Duodenal mucosa (tissue), 2 donors: ENCODE measurements at regions not wholly inside any gene's neighbourhood (a gene's known extent, or its start where the extent isn't known, plus 50 kb on each side); places are given as distances from the start of the nearest gene placed in this dataset.

Experiments
- H3K27ac ChIP-seq: one replicate; pipeline ENCODE4 v1.7.0; 2013; ENCODE audit warnings: low read depth, low read length
- H3K27me3 ChIP-seq, 2 donors: one replicate each; pipeline ENCODE4 v1.7.0; 2013; ENCODE audit warnings: low read length in 2 of 2, control low read depth in 1 of 2; ENCODE audit not compliant: insufficient read depth in 2 of 2, control insufficient read depth in 1 of 2
- H3K36me3 ChIP-seq, 2 donors: one replicate each; pipeline ENCODE4 v1.7.0; 2013; ENCODE audit warnings: low read length in 2 of 2, control low read depth in 1 of 2; ENCODE audit not compliant: insufficient read depth in 2 of 2, control insufficient read depth in 1 of 2
- H3K4me1 ChIP-seq, 2 donors: one replicate each; pipeline ENCODE4 v1.7.0; 2013; ENCODE audit warnings: low read length in 2 of 2, control low read depth in 1 of 2; ENCODE audit not compliant: insufficient read depth in 2 of 2, control insufficient read depth in 1 of 2
- H3K4me3 ChIP-seq, 2 donors: one replicate each; pipeline ENCODE4 v1.7.0; 2013; ENCODE audit warnings: low read length in 2 of 2, low read depth in 1 of 2
- H3K9ac ChIP-seq, 2 donors: one replicate each; pipeline ENCODE4 v1.7.0; 2013; ENCODE audit warnings: low read length in 2 of 2, low read depth in 1 of 2
- H3K9me3 ChIP-seq, 2 donors: one replicate each; pipeline ENCODE4 v1.7.0; 2013; ENCODE audit warnings: low read length in 2 of 2, control low read depth in 1 of 2; ENCODE audit not compliant: control insufficient read depth in 1 of 2

DNA sequence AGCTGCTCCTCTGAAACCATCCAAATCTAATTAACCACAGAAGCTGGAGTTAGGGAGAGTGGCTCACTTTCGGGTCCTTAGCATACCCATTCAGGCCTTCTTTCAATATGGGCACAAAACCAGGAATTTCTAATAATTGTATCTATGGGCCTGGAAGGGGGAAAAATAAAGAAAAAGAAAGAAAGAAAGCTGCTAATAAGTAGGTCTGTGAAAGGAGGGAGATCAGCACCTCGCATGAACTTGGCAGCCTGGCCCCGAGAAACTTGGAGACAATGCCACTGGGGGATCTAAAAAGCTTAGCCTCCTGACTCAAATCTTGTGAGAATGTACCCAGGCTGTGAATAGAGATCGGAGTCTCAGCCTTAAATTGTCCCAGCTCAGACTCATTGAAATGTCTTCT lies 252.1 kb upstream of the SLC14A2 start:
- H3K27me3 ChIP-seq, result no peaks in the 10 kb centered on the region
- no peak overlapping the region for H3K9ac ChIP-seq
- H3K9me3 ChIP-seq, result no peaks in the 10 kb centered on the region
- no peak overlapping the region for H3K27ac ChIP-seq
- peaks cover 16 to 18% of the 10 kb centered on the region in 2 donors for H3K4me1 ChIP-seq
- H3K4me3 ChIP-seq, result no peak overlapping the region
- H3K36me3 ChIP-seq, result no peaks in the 10 kb centered on the region

DNA sequence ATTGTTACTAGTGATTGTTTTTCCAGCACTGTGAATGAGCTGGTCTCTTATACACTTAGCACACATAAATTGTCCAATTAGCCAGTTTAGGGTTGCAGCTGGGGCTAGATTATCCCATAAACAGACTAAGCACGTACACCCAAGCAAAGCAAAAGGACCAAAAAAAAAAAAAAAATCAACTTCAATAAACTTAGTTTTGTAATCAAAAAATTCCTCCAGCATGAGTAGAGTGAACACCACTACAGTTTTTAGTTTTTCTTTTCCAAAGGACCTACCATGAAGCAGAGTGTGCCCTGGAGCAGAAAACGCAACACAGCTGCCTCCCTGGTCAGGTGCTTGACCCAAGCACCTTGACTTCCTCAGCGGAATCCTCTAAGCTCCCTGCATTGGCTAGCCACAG lies 249.4 kb upstream of the SLC14A2 start:
- Histone ChIP-seq H3K27me3 (no peaks in the 10 kb centered on the region), H3K27ac (no peak overlapping the region)

DNA sequence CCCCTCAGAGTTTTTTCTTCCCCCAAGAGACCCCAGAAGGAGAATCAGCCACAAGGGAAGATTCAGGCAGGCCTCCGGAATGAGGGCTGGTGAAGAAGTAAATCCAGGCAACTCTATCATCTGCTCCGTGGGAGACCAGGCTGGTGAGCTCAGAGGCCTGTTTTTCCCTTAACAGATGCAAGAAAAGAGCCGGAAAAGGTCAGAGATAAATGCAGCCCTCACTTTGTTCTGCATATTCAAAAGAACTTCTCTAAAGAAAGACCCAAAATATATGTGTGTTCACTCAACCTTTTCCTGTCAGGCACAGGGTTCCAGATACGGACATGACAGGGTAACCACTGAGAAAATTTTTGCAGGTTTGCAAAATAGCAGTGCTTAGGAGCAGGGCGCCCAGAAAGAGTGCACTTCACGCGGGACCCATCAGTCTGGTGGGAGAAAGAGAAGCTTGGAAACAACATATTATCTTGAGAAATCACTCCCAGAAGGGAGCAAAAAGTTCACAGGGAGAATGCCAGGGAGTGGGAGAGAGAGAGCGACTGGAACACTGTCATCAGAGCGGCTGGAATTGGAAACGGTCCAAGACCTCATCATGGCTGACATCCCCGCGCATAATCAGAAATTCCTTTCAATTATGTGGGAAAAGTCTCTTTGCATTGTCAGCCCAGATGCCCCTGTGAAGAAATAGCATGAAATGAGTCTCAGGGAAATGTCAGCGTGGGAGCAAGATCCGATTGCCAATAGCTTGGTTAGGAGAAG lies 244.8 kb upstream of the SLC14A2 start:
- Histone ChIP-seq H3K36me3 (no peaks in the 10 kb centered on the region), H3K27ac (no peak overlapping the region), H3K9ac (no peak overlapping the region), H3K27me3 (no peaks in the 10 kb centered on the region), H3K4me1 (no peaks in the 10 kb centered on the region), H3K9me3 (no peaks in the 10 kb centered on the region), H3K4me3 (no peak overlapping the region)

More for the DNA sequence above, 249.4 kb upstream of the SLC14A2 start:
- H3K4me3 ChIP-seq, result no peak overlapping the region
- no peaks in the 10 kb centered on the region for H3K9me3 ChIP-seq
- no peaks in the 10 kb centered on the region for H3K4me1 ChIP-seq
- no peak overlapping the region for H3K9ac ChIP-seq
- no peaks in the 10 kb centered on the region for H3K36me3 ChIP-seq

DNA sequence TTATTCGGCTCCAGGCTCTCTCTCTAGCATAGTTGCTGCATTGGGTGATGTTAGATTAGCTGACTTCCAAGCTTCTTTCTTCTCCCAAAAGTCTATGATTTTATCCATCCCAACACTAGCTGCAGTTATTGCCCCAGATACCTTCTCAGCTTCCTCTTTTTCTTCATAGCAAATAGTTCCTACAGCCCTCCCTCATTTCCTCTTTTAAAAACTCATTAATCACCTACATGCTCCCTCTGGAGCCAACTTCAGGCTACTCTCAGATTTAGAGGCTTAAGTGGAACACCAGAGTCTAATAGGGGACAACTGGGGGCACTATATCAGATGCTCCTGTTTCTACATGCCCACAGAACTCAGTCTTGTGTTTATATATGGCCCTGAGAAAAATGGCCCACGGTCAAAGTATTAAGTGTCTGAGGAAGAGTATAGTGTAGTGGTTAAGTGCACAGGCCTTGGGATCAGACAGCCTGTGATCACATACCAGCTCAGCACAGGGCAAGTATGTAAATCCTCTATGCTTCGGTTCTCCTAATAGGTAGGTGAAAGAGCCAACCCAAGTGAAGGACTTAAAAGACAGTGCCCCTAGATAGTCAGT lies 241.9 kb upstream of the SLC14A2 start:
- Histone ChIP-seq H3K9ac (no peak overlapping the region), H3K36me3 (no peaks in the 10 kb centered on the region), H3K9me3 (no peaks in the 10 kb centered on the region), H3K27me3 (no peaks in the 10 kb centered on the region), H3K27ac (no peak overlapping the region), H3K4me1 (no peaks in the 10 kb centered on the region), H3K4me3 (no peak overlapping the region)

DNA sequence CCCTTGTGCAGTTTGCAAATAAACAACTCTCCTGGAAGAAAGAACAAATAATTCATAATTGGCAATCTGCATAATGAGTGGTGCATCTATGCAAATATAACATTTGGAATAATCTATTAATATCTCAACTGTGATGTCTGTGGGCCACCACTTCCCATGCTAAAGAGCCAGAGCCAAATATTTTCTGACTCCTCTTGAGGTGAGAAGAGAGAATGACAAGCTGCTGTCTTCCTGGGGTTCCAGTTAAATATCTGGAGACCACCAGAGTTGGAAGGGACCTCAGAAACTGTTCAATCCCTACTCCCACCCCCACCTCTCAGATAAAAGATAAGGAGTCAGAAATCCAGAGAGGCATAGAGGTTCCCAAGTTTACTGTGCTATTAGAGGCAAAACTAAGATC lies 241.0 kb upstream of the SLC14A2 start:
- H3K27ac ChIP-seq, result no peak overlapping the region
- H3K9ac ChIP-seq, result no peak overlapping the region
- no peaks in the 10 kb centered on the region for H3K4me1 ChIP-seq
- no peaks in the 10 kb centered on the region for H3K9me3 ChIP-seq
- no peaks in the 10 kb centered on the region for H3K36me3 ChIP-seq
- no peaks in the 10 kb centered on the region for H3K27me3 ChIP-seq
- no peak overlapping the region for H3K4me3 ChIP-seq

DNA sequence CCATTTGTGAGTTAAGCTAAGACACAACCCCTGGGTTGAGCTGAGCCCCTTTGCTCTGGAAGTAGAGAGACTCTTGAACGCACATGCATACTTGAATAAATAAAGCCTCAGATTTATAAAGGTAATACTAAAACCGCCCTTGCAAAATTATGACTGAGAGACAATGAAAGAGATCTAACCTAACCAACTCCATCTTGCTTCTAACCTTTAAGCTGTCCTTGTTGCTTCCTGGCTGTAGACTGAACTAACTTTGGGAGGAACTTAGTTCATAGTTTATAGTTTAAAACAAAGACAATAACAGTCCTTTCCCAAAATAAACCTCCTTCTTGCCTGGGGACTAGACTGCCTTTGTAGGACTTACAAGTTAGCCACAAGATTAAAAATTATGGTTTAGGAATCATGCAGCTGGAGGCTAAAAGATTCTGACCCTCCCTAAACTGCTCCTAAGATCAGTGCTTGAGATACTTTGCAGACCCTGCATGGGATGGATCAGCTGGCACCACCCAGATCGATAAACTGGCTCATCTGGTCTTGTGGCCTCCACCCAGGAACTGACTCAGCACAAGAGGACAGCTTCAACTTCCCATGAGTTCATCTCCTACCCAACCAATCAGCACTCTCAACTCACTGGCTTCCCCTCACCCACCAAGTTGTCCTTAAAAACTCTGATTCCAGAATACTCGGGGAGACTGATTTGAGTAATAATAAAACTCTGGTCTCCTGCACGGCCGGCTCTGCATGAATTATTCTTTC lies 240.2 kb upstream of the SLC14A2 start:
- H3K9me3 ChIP-seq, result no peaks in the 10 kb centered on the region

DNA sequence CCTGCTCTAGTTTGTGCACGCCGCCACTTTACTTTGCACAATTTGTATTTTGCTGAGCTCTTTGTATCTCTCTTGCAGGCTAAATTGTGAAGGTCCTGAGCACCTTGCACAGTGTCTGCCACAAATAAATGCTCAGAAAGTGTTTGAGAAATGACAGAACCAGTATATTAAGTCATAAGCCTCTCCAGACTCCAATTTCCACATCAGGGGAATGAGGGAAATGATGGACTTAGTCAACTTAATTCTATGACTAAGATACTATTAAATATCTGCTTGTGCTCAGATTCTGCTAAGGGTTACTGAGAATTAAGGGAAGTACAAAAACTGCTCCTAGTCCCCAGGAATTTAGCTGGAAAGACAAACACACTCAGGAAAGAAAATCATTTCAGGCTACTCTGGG lies 239.1 kb upstream of the SLC14A2 start:
- no peak overlapping the region for H3K4me3 ChIP-seq
- no peak overlapping the region for H3K9ac ChIP-seq
- no peaks in the 10 kb centered on the region for H3K27me3 ChIP-seq
- H3K9me3 ChIP-seq, result no peaks in the 10 kb centered on the region
- no peaks in the 10 kb centered on the region for H3K36me3 ChIP-seq
- H3K27ac ChIP-seq, result no peak overlapping the region
- H3K4me1 ChIP-seq, result no peaks in the 10 kb centered on the region

More for the DNA sequence above, 240.2 kb upstream of the SLC14A2 start:
- no peak overlapping the region for H3K4me3 ChIP-seq
- H3K9ac ChIP-seq, result no peak overlapping the region
- H3K27me3 ChIP-seq, result no peaks in the 10 kb centered on the region
- no peak overlapping the region for H3K27ac ChIP-seq
- H3K36me3 ChIP-seq, result no peaks in the 10 kb centered on the region
- no peaks in the 10 kb centered on the region for H3K4me1 ChIP-seq

DNA sequence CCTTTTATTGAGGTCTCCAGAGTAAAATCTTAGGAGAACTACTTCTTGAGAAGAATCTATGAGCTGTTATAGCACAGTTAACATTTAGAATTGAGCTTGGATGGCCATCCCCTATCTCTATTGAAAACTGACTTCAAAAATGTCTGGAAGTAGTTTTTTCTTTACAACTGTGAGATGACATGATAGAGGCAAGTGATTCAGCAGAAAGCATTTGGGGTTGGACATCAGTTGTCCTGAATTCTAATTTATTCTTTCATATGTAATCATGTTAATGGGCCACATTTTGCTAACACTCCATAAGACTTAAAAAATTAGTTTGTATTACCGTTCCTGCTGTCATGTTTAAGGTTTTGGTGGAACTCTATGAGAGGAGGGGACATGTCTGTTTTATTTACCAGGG lies 237.0 kb upstream of the SLC14A2 start:
- Histone ChIP-seq H3K4me3 (no peak overlapping the region), H3K9me3 (no peaks in the 10 kb centered on the region), H3K27me3 (no peaks in the 10 kb centered on the region), H3K27ac (no peak overlapping the region), H3K4me1 (no peaks in the 10 kb centered on the region), H3K9ac (no peak overlapping the region), H3K36me3 (no peaks in the 10 kb centered on the region)

DNA sequence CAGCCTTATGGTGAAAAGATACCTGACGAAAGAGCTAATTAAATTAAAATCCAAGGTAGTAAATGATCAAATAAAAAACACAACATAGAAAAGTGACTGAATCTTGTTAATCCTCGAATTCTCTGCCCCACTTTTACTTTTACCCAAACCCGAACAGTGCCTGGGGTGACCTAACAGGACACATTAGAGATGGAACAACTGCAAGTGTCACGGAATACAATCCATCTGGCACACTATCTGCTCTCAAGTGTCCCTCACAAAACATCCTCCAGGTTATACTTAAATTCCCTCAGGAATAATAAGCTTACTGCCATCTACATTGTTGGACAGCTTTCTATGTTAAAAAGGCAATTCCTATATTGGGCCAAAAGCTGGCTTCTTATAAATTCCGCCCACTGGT lies 236.3 kb upstream of the SLC14A2 start:
- no peak overlapping the region for H3K27ac ChIP-seq

DNA sequence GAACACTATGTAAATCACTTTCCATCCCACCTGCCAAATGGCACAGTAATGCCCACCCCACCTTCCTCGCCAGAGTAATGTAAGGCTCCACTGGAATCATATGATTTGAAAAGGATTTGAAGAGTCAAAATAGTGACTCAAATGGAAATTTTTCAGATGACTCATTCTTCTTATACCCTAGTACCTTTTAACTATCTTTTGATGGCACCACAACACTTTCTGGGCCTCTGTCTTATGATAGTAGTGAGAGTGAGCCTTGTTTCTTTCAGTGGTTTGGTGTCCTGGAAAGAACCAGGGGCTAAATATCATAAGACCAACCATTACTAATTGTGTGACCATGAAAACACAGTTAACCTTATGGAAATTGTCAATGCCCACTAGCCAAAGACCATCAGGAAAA lies 235.4 kb upstream of the SLC14A2 start:
- no peaks in the 10 kb centered on the region for H3K27me3 ChIP-seq
- no peak overlapping the region for H3K27ac ChIP-seq
- H3K36me3 ChIP-seq, result no peaks in the 10 kb centered on the region
- peaks cover 5 to 8% of the 10 kb centered on the region in 2 donors for H3K4me1 ChIP-seq
- H3K9me3 ChIP-seq, result no peaks in the 10 kb centered on the region
- no peak overlapping the region for H3K4me3 ChIP-seq
- H3K9ac ChIP-seq, result no peak overlapping the region

More for the DNA sequence above, 236.3 kb upstream of the SLC14A2 start:
- Histone ChIP-seq H3K4me3 (no peak overlapping the region), H3K36me3 (no peaks in the 10 kb centered on the region), H3K9me3 (no peaks in the 10 kb centered on the region), H3K4me1 (no peaks in the 10 kb centered on the region), H3K27me3 (no peaks in the 10 kb centered on the region), H3K9ac (no peak overlapping the region)
